GM23338 (cell line): ENCODE measurements at regions not wholly inside any gene's neighbourhood (a gene's known extent, or its start where the extent isn't known, plus 50 kb on each side); places are given as distances from the start of the nearest gene placed in this dataset.

Experiments used
- CTCF ChIP-seq, 2 experiments: fragments of 200-600 bp in 1 of 2; sonication (generic) in 1 of 2; conservative IDR thresholded peaks; 2 replicates each; pipeline versions ENCODE4 v1.5.1 to v1.6.1; 2016 to 2017; ENCODE audit warnings: antibody characterized with exemption in 2 of 2, low read depth in 2 of 2, mild to moderate bottlenecking in 2 of 2, moderate library complexity in 1 of 2
- EZH2phosphoT487 ChIP-seq: fragments of 200-600 bp; sonication (generic); IDR thresholded peaks from one replicate; pipeline ENCODE4 v1.8.1; 2018; ENCODE audit warnings: antibody characterized with exemption; ENCODE audit not compliant: unreplicated experiment
- POLR2AphosphoS5 ChIP-seq: IDR thresholded peaks from 2 replicates; pipeline ENCODE4 v1.6.1; 2016; ENCODE audit warnings: antibody characterized with exemption, low read depth

DNA sequence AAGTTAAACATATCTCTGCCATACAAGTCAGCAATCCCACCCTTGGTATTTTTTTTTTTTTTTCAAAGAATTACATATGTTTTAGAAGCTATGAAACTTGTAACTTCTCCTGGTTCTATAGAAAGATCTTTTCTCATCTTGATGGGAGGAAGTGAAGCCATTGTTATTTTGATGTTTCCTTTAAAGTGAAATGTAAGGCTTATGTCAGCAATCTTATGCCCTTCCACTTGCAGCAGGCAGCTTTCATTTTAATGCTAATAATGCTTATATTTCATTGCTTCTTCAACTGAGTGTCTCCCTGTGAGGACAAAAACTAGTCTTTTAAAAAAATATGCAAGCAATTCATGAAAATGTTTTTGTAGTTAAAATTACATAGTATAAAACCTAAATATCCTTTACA, 1614.7 kb downstream of the KHDRBS2 start:
- TF ChIP-seq CTCF (conservative IDR thresholded peaks at IDR 0.05; ENCODE audit: low read depth in 2 of 2) (no peak), EZH2phosphoT487 (no peak), POLR2AphosphoS5 (no peak)
